ENCODE measurements at regions not wholly inside any gene's neighbourhood (a gene's known extent, or its start where the extent isn't known, plus 50 kb on each side); places are given as distances from the start of the nearest gene placed in this dataset.

DNA sequence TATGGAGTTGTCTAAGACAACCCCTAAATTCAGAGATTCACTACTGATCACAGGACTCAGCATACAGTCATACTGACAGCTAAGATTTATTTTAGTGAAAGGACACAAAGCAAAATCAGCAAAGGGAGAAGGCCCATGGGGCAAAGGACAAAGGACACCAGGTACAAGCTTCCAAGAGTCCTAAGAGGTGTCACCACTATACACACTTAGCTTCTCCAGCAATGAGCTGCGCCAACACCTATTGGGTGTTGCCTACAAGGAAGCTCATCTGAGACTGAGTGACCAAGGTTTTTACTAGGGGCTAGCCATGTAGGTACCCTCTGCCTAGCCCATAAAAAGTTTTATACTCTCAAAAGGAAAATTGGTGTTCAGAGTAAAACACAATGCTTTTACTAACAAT is 55.4 kb upstream of the PABPC1L2A start:
- no peaks in the 10 kb centered on the region for H3K9me3 Mint-ChIP-seq (ENCODE audit: unreplicated experiment)
- H3K9me3 ChIP-seq (ENCODE audit: insufficient read depth, low read depth, low read length): no peaks in the 10 kb centered on the region
- FAIRE-seq: no peak
- H3K4me2 ChIP-seq (ENCODE audit: low read length): no peak overlapping the region
- H2AFZ ChIP-seq (ENCODE audit: low read depth, low read length): no peak overlapping the region
- no peak for DNase-seq (ENCODE audit: low read depth)
- no peak overlapping the region for H3K9ac ChIP-seq (ENCODE audit: low read length)
- no peaks in the 10 kb centered on the region for H3K36me3 ChIP-seq (ENCODE audit: insufficient read depth, low read length)
- no peaks in the 10 kb centered on the region for H3K27me3 ChIP-seq (ENCODE audit: insufficient read depth, low read length)
- no peaks in the 10 kb centered on the region for H3K4me1 Mint-ChIP-seq (ENCODE audit: low read depth, unreplicated experiment)
- no peaks in the 10 kb centered on the region for H3K79me2 ChIP-seq (ENCODE audit: insufficient read depth, low read length)
- no peaks in the 10 kb centered on the region for H3K36me3 Mint-ChIP-seq (ENCODE audit: low read depth, unreplicated experiment)
- no peak overlapping the region for H3K27ac Mint-ChIP-seq (ENCODE audit: unreplicated experiment)
- no peaks in the 10 kb centered on the region for H4K20me1 ChIP-seq (ENCODE audit: insufficient read depth, low read length)
- H3K27ac ChIP-seq (ENCODE audit: low read depth, low read length): no peak overlapping the region
- TF ChIP-seq, protein P1, sequence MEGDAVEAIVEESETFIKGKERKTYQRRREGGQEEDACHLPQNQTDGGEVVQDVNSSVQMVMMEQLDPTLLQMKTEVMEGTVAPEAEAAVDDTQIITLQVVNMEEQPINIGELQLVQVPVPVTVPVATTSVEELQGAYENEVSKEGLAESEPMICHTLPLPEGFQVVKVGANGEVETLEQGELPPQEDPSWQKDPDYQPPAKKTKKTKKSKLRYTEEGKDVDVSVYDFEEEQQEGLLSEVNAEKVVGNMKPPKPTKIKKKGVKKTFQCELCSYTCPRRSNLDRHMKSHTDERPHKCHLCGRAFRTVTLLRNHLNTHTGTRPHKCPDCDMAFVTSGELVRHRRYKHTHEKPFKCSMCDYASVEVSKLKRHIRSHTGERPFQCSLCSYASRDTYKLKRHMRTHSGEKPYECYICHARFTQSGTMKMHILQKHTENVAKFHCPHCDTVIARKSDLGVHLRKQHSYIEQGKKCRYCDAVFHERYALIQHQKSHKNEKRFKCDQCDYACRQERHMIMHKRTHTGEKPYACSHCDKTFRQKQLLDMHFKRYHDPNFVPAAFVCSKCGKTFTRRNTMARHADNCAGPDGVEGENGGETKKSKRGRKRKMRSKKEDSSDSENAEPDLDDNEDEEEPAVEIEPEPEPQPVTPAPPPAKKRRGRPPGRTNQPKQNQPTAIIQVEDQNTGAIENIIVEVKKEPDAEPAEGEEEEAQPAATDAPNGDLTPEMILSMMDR (IDR thresholded peaks at IDR 0.05; ENCODE audit: insufficient read depth, low read depth, low read length): no peak
- H3K27me3 Mint-ChIP-seq (ENCODE audit: low read depth, unreplicated experiment): no peaks in the 10 kb centered on the region
- H3K4me3 Mint-ChIP-seq (ENCODE audit: unreplicated experiment): no peak overlapping the region
- no peak overlapping the region for H3K4me3 ChIP-seq (ENCODE audit: insufficient read depth, low read depth, low read length)
- H3K4me1 ChIP-seq (ENCODE audit: insufficient read depth, low read length): no peaks in the 10 kb centered on the region

DNA sequence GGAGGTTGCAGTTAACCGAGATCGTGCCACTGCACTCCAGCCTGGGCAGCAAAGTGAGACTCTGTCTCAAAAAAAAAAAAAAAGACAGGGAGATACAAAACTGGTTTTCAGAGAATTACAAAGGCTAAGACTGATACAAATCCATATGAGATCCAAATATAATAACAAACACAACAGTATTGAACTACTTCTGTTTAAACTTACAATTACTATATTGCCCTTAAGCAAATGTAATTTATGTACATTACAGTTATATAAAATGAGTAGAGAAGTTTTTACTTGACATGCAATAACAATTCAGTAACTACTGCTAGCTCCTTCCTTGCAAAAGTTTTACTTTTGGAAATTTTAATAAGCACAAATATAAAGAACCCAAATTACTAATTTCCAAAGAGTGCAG is 52.6 kb upstream of the PABPC1L2A start:
- TF ChIP-seq, protein P1 (IDR thresholded peaks at IDR 0.05; ENCODE audit: insufficient read depth, low read depth, low read length): no peak
- TF ChIP-seq EZH2 (IDR thresholded peaks at IDR 0.05; ENCODE audit: insufficient read depth, low read length): no peak
- H3K27ac Mint-ChIP-seq (ENCODE audit: unreplicated experiment): no peak overlapping the region
- H3K27me3 ChIP-seq (ENCODE audit: insufficient read depth, low read length): no peaks in the 10 kb centered on the region

DNA sequence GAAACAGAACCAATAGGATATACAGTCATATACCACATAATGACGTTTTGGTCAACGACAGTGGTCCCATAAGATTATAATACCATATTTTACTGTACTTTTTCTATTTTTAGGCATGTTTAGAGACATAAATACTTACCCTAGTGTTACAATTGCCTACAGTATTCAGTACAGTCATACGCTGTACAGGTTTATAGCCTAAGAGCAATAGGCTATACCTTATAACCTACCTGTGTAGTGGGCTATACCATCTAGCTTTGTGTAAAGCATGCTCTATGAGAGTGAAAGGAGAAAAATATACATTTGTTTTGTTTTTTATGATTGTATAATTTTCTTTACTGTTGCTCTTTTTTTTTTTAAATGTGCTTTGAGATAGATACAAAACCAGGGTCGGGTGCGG is 52.0 kb upstream of the PABPC1L2A start:
- Mint-ChIP-seq H3K4me3 (ENCODE audit: unreplicated experiment) (no peak overlapping the region), H3K27me3 (ENCODE audit: low read depth, unreplicated experiment) (no peaks in the 10 kb centered on the region), H3K4me1 (ENCODE audit: low read depth, unreplicated experiment) (no peaks in the 10 kb centered on the region), H3K9me3 (ENCODE audit: unreplicated experiment) (peaks cover 2% of the 10 kb centered on the region), H3K36me3 (ENCODE audit: low read depth, unreplicated experiment) (no peaks in the 10 kb centered on the region), H3K27ac (ENCODE audit: unreplicated experiment) (no peak overlapping the region)
- Histone ChIP-seq H3K36me3 (ENCODE audit: insufficient read depth, low read length) (no peaks in the 10 kb centered on the region), H3K79me2 (ENCODE audit: insufficient read depth, low read length) (no peaks in the 10 kb centered on the region), H2AFZ (ENCODE audit: low read depth, low read length) (no peak overlapping the region), H4K20me1 (ENCODE audit: insufficient read depth, low read length) (no peaks in the 10 kb centered on the region), H3K27me3 (ENCODE audit: insufficient read depth, low read length) (no peaks in the 10 kb centered on the region), H3K4me2 (ENCODE audit: low read length) (no peak overlapping the region), H3K9ac (ENCODE audit: low read length) (no peak overlapping the region), H3K4me3 (ENCODE audit: insufficient read depth, low read depth, low read length) (no peak overlapping the region), H3K27ac (ENCODE audit: low read depth, low read length) (no peak overlapping the region), H3K9me3 (ENCODE audit: insufficient read depth, low read depth, low read length) (no peaks in the 10 kb centered on the region), H3K4me1 (ENCODE audit: insufficient read depth, low read length) (no peaks in the 10 kb centered on the region)
- FAIRE-seq: peak; percentile 83
- DNase-seq (ENCODE audit: low read depth): no peak
- TF ChIP-seq, protein P1 (IDR thresholded peaks at IDR 0.05; ENCODE audit: insufficient read depth, low read depth, low read length): no peak
- no peak for TF ChIP-seq EZH2 (IDR thresholded peaks at IDR 0.05; ENCODE audit: insufficient read depth, low read length)

More for the DNA sequence above, 52.6 kb upstream of the PABPC1L2A start:
- Histone ChIP-seq H3K36me3 (ENCODE audit: insufficient read depth, low read length) (no peaks in the 10 kb centered on the region), H3K4me3 (ENCODE audit: insufficient read depth, low read depth, low read length) (no peak overlapping the region), H3K27ac (ENCODE audit: low read depth, low read length) (no peak overlapping the region), H4K20me1 (ENCODE audit: insufficient read depth, low read length) (no peaks in the 10 kb centered on the region), H3K4me1 (ENCODE audit: insufficient read depth, low read length) (no peaks in the 10 kb centered on the region), H3K79me2 (ENCODE audit: insufficient read depth, low read length) (no peaks in the 10 kb centered on the region), H3K9ac (ENCODE audit: low read length) (no peak overlapping the region), H3K4me2 (ENCODE audit: low read length) (no peak overlapping the region), H3K9me3 (ENCODE audit: insufficient read depth, low read depth, low read length) (no peaks in the 10 kb centered on the region), H2AFZ (ENCODE audit: low read depth, low read length) (no peak overlapping the region)
- H3K4me3 Mint-ChIP-seq (ENCODE audit: unreplicated experiment): no peak overlapping the region
- H3K36me3 Mint-ChIP-seq (ENCODE audit: low read depth, unreplicated experiment): no peaks in the 10 kb centered on the region
- FAIRE-seq (no peak), DNase-seq (ENCODE audit: low read depth) (no peak)
- no peaks in the 10 kb centered on the region for H3K4me1 Mint-ChIP-seq (ENCODE audit: low read depth, unreplicated experiment)
- peaks cover 2% of the 10 kb centered on the region for H3K9me3 Mint-ChIP-seq (ENCODE audit: unreplicated experiment)
- no peaks in the 10 kb centered on the region for H3K27me3 Mint-ChIP-seq (ENCODE audit: low read depth, unreplicated experiment)
